Stimulated activated CD4-positive, alpha-beta T cell treated with anti-CD3 and anti-CD28 coated beads, Interleukin-12 subunit alpha, Interleukin-12 subunit beta, amount 100 ng/mL, for 24 hours (primary cell): ENCODE measurements at regions not wholly inside any gene's neighbourhood (a gene's known extent, or its start where the extent isn't known, plus 50 kb on each side); places are given as distances from the start of the nearest gene placed in this dataset.
"Not testable (repeated sequence)": the region's sequence is repeated elsewhere in the genome, so short reads cannot be mapped to it uniquely, and the experiment has no call there.

Source experiments
- DNase-seq, 2 experiments: peaks; one replicate each; pipeline ENCODE4 v3.0.0-alpha.2; 2020; ENCODE audit warnings: low read depth in 2 of 2

DNA sequence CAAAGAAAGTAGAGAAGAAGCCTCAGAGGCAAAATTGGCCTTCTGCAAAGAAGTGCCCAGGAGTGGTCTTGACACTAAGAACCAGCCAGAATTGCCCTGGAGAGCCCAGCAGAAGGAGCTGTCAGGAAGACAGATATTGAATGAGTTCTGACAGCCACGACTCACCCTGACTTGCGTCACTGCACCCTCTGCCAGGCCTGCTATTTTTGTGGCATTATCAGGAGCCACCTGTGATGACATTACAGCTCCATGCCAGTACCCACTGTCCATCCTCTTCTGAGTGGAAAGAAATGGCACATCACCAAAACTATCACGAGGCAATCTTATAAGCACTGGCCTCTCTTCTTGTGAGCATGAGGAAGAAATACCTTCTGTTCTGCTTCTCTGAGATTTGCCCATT lies 67.7 kb downstream of the SMIM20 start:
- DNase-seq, result no peak

DNA sequence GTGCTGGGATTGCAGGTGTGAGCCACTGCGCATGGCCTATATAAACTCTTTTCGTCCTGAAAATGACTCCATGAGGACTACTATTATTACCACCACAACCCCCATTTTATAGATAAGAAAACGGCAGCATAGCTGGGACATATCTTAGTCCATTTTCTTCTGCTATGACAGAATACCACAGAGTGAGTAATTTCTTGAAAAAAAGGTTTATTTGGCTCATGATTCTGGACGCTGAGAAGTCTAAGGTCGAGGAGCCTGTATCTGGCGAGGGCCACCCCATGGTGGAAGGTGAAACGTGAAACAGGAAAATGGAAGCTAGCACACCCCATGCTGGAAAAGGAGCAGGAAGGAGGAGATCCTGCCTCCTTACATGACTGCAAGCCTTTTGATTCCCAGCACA lies 68.9 kb downstream of the SMIM20 start:
- DNase-seq, result no peak

DNA sequence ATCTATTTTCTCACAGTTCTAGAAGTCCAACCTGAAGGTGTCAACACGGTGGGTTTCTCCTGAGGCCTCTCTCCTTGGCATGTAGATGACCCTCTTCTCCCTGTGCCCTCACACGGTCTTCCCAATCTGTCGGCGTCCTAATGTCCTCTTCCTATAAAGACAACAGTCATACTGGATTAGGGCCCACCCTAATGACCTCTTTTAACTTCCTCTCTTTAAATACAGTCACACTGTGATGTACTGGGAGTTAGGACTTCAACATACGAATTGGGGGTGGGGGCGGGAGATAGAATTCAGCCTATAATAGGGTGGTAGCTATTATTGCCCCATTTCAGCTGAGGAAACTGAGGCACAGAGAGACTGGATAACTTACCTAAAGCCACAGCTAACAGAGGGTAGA lies 70.2 kb downstream of the SMIM20 start:
- no peak for DNase-seq

DNA sequence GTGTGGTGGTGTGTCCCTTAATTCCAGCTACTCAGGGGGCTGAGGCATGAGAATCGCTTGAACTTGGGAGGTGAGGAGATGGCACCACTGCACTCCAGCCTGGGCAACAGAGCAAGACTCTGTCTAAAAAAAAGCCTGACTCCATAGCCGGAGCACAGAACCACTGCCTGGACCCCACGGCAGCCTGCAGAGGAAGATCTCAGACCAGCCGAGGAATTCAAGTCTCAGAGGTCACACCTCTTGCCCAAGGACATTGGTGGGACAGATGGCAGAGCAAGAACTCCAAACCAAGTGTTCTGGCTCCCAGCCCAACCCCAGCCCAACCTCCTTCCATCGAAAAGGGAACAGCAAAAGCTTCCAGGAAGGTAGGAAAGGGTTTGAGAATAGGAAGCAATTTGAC lies 70.8 kb downstream of the SMIM20 start:
- DNase-seq, result no peak

DNA sequence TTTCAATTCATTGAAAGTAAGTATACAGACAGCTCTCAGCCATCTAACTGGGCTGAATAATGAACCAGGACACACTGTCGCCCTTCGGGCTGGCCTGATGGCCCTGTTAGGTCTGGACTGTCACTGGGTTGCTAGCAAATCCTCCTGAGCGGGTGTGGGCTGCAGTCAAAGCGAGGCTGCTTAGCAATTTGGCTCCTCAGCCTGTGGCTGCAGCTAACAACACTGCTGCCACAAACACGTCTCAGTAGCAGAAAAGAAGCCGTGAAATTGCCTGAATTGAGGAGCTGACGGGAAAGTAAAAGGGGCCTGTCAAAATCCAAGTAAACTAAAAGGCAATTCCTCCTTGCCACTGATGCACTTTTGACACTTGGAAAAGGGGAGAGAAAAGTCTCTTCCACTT lies 72.8 kb downstream of the SMIM20 start:
- no peak for DNase-seq

DNA sequence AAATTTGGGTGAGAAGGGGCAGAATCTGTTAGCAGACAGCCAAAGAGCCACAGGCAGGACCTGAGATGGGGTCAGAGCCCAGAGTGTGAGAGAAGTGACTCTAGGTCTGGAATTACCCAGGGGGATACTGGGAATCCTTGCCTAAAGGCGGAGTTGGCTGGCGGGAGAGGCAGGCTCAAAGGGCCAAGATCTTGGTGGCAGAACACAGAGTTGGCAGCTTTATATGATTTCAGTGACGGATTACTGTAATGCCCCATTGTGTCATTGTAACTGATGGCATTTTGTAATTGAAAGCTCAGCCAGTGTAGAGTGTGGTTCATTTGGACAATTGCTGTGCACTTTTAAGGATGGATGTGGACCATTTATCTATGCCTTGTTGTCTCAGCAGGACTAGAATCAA lies 77.3 kb downstream of the SMIM20 start:
- no peak for DNase-seq

DNA sequence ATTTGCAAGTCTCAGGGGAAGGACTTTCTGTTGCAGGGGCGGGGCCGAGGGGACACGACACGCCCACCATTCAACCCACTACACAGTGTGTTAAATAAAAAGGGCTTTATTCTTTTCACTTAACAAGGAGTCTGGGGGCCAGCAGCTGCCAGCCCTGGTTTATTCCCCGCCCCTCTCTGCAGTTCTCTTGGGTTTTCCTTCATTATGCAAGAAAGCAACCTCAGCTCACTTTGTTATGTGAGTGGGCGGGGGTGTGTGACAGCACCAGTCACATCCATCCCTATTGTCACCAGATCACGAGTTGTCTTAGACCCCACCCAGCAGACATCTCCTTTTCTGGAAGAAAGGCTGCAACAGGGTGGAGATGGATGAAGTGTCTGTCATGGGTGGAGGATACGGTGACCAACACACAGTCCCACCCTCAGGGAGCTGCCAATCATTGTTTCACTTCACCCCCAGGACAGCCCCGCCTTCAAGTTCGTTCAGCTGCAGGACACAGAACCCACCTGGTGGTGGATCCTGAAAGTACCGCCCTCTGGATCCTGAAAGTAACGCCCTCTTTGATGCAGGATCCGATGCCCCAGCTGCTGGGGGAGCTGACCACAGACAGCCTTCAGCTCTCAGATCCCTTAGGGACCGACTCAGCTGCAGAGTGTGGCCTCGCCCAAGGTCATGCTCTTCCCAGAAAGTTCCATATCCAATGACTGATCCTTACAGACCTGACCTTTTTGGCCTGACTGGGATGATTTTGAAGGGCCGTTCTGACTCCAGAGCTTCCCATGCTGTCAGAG lies 79.6 kb downstream of the SMIM20 start:
- peak in 1 of 2 experiments; percentile 16 for DNase-seq

DNA sequence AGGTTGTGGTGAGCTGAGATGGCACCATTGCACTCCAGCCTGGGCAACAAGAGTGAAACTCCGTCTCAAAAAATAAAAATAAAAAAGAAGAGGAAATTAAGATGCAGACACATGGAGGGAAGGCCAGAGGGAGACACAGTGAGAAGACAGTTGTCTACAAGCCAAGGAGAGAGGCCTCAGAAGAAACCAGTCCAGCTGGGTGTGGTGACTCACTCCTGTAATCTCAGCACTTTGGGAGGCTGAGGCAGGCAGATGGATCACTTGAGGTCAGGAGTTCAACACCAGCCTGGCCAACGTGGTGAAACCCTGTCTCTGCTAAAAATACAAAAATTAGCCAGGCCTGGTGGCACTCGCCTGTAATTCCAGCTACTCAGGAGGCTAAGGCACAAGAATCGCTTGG lies 80.6 kb downstream of the SMIM20 start:
- DNase-seq, result not testable (repeated sequence)

DNA sequence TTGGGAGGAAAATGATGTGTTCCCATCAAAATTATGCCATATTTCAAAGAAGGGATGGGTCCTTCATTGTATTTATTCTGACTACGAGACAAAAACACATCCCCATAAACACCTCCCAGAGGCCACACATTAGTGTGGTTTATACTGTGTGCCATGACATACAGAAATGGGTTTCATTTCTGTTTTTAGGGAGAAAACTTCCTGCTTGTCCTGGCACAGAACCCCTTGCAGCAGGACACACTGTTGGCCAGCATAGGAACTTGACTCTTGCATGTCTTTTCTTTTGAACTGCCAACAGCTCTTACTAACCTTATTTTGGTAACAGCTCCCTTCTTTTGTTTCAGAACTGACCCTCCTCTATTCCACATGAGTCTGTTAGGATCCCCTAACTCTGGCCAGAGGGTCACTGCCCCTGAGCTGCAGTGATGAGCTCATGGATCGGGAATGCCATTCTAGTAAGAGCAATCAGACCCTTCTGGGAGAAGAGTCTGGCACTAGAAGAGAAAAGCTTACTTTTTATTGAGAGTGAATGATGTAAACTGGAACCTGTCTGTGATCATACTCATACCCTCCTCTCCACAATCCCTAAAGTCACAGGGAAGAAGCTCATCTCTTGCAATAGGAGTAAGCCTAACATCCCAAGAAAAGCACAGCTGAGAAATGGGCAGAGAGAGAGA lies 86.4 kb downstream of the SMIM20 start:
- DNase-seq, result no peak

DNA sequence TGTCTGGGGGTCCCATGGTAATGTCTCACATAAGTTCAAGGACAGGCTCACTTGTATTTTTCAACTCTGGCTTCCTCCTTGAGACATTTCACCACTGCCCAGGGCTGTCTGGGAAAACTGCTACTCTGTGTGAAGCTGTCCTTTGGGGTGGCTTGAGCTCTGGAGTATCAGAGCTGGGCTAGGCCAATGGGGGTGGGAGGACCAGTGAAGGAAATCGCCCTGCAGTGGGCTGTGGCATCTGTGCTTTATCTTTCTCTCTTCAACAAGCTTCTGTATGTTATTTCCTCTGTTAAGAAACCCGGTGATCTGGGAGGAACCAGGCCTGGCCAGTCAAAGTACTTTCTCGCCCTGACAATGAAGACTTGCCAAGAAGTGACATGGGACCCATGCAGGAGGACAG lies 87.4 kb downstream of the SMIM20 start:
- DNase-seq, result no peak

DNA sequence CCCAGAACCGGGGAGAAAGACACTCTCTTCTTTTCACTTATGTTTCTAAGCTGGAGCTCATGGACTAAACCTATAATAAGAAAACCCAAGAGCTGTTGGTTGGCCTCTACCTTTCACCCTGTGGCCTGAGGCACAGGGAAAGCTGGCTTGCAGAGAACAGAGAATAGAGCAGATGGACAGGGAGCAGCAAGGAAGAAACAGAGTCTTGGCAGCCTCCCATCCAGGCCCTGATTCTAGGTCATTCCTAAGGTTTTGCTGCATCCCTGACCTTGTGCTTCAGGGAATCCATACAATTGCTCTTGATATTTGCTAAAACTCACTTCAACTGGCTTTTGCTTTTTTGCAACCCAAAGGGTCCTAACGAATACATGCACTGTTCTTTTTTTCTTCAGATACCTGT lies 87.8 kb downstream of the SMIM20 start:
- no peak for DNase-seq

DNA sequence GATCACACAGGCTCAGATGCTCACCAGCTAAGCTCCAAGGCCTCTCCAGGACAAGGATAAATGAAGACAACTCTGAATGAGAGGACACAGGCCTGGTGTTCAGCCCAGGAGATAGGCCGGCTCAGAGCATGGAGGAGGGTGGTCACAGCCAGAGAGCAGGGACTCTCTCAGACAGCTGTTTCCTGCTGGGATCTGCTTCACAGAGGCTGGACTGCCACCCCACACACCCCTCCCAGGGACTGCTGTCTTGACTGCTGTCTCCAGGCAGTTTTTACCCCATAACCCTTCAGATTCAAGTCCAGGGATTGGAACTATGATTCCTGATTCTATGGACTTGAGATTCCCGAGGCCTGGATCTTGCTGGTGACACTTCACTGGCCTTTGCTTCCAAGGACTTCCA lies 89.0 kb downstream of the SMIM20 start:
- DNase-seq, result no peak

DNA sequence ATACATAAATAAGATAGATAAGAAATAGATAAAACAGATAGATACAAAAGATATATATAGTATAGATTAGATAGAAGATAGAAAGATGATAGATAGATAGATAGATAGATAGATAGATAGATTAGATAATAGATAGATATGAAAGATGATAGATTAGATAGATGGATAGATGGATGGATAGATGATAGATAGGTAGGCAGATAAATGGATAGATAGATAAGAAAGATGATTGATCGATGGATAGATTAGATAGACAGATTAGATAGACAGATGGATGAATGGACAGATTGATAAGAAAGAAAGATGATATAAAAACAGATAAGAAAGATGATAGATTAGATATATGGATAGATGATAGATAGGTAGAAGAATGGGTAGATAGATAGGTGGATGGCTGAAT lies 90.3 kb downstream of the SMIM20 start:
- DNase-seq, result no peak

DNA sequence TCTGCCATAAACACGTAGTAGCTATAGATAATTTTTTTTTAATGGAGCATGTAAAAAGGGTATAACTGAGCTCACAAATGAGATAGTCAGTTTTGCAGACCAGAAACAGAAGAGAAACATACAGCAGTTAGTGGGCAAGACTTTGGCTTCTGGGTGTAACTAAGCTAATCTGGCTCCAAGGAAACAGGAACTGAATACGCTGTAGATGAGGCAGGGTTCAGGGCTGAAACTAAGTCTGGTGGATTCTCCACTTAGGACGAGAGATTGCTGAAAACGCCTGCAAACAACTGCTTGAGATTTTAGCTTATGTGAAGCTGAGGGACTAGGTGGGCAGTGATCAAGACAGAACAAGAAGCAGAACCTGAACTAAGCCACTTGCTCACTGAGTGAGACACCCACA lies 91.7 kb downstream of the SMIM20 start:
- DNase-seq, result no peak

DNA sequence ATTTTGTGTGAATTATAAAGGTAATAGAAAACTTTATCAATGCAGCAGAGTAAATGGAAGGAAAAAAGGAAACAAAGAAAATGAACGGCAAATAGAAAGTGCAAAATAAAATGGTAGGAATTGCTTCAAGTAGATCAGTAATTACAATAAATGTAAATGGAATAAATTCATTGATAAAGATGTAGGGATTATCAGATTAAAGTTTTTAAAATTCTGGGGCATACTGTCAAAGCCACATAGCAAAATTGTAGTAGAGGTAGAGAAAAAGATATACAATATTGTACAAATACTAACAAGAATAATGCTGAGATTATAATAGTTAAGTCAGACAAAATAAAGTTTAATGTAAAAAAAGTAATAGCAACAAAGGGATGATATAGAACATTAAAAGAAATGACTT lies 94.7 kb downstream of the SMIM20 start:
- DNase-seq, result no peak

DNA sequence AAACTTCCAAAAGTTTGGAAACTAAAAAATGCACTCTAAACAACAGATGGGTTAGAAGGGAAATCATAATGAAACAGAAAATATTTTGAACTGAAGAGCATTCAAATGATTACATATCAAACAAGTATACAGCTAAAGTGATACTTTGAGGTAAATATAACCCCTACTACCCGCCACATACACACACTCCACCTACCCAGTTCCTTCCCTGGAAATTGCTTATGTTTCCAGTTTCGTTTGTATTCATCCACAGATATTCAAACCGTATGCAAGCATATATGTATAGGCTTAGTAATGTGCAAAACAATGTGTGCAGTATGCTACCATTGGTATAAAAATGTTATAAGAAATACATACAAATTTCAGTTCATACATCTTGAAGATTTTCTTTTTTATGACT lies 95.5 kb downstream of the SMIM20 start:
- DNase-seq, result no peak

DNA sequence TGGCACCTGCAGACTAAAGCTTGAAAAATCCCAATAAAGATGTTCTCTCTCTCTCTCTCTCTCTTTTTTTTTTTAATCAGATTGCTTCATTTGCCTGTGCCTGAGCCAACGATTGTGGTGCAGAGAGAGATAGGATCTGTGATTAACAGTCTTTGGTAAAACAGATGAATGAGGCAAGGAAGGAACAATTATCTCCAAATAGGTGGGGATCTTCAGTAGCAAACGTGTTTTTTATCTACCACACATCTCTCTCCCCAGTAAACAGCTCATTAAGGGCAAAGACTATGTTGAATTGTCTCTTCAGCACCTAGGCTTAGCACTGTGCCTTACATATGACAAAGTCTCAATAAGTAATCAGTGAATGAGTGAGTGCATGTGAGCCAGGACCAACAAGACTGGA lies 96.3 kb downstream of the SMIM20 start:
- no peak for DNase-seq

DNA sequence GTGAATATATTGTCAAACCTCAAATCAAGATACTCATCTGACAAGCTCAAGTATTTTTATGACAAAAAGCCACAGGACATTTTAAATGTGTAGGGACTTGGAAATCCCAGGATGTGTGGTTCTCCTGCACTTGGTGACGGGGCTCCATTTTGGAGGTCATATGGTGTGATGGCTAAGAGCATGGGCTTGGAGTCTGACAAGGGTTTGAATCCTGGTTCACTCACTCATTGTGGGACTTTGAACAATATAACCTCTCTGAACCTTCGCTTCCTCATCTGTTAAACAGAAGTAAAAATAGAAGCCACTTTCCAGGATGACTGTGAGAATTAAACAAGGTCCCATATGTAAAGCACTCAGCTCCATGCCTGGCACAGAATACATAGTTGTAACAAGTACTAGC lies 99.6 kb downstream of the SMIM20 start:
- no peak for DNase-seq

DNA sequence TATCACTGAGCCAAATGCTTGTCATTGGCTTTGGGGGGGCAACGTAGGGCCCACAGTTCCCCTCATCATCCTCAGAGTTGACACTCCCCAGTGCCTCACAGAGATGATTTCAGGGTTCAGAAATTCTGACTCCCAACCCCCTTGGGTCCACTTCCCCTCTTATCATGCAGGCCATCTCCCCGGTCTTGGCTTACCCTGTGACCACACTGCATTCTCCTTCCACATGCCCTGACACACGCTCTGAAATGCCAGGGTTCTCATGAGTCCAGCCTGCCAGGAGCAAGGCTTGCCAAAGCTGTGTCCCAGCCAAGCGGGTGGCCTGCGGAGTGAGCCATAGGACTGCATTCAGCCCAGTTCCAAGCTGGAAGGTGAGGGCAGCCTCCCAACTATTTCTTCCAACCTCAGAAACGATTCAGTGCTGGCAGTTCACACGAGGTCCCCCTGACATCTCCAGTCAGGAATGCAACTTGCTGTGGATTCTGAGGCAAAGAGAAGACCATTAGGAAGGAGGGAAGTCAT lies 101.2 kb downstream of the SMIM20 start:
- no peak for DNase-seq

DNA sequence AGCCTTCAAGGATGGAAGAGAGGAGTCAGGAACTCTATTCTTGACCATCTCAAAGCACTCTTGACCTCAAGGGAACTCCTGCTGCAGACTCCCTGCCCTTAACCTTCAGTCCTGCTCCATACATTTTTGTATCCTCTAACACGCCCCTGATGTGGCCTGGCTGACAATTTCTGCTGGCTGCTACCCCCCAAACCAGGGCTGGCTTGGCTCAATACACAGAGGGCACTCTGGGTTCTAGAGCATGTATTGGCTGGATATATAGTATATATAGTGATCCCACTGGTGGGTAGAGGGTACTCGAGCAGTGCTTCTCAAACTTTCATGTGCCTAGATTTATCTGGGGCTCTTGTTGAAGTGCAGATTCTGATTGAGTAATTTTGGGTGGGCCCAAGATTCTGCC lies 101.9 kb downstream of the SMIM20 start:
- DNase-seq, result no peak

DNA sequence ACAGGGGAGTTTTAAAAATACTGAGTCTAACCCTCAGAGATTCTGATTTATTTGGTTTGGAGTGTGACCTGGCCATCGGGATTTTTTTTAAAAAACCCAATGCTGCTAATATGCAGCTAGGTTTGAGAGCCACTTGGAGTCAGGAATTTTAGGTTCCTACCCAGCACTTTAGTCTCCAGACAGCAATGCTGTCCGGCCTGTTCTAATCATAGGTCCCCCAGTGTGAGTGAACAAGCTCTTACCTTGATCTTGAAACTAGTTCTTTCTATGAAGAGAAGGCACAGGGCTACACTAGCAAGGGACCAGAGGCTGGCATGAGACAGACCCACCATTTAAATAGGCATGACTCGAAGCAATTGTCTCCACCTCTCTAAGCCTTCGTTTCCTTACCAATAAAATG lies 103.5 kb downstream of the SMIM20 start:
- no peak for DNase-seq

DNA sequence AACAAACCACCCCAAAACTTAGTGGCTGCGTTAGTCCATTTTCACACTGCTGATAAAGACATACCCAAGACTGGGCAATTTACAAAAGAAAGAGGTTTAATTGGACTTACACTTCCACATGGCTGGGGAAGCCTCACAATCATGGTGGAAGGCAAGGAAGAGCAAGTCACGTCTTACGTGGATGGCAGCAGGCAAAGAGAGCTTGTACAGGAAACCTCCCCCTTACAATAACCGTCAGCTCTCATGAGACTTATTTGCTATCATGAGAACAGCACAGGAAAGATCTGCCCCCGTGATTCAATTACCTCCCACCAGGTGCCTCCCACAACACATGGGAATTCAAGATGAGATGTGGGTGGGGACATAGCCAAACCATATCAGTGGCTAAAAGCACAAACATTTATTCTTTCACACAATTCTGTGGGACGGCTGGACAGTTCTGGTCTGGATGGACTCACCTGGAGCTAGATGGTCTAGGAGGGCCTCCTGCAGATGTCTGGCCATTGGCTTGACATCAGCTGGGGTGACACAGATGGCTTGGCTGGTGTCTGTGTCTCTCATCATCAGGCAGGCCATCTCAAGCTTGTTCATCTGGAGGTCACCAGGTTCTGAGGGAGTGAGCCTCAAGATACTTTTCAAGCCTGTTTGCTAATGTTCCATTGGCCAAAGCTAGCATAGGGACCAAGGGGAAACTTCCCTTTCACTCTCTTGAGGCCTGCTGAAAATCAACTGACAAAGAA lies 104.1 kb downstream of the SMIM20 start:
- DNase-seq, result not testable (repeated sequence)
